Adrenal gland (tissue), 5 donors: ENCODE measurements at regions not wholly inside any gene's neighbourhood (a gene's known extent, or its start where the extent isn't known, plus 50 kb on each side); places are given as distances from the start of the nearest gene placed in this dataset.

ENCODE experiments used
- CTCF ChIP-seq, 6 experiments: fragments of 450-650 bp in 4 of 6; fragments of 200-600 bp in 2 of 6; sonication (generic) in 1 of 6; IDR thresholded peaks; 1 replicate in 5 of 6; 2 replicates in 1 of 6; pipeline versions ENCODE4 v1.5.1 to v1.8.0; 2016 to 2021; ENCODE audit warnings: antibody characterized with exemption in 6 of 6, mild to moderate bottlenecking in 2 of 6, moderate library complexity in 1 of 6
- POLR2A ChIP-seq, 2 donors: fragments of 450-650 bp; IDR thresholded peaks; one replicate each; pipeline ENCODE4 v1.6.1; 2017; ENCODE audit warnings: antibody characterized with exemption in 2 of 2, mild to moderate bottlenecking in 2 of 2, moderate library complexity in 1 of 2
- donor health status: DM: no; HTN: no; CAD: no.

GRCh38 chr3:145550522-145550921 lies 610.5 kb downstream of the PLOD2 start:
- TF ChIP-seq CTCF (IDR thresholded peaks at IDR 0.05) (no peak), POLR2A (IDR thresholded peaks at IDR 0.05) (no peak)
